ENCODE measurements at regions not wholly inside any gene's neighbourhood (a gene's known extent, or its start where the extent isn't known, plus 50 kb on each side); places are given as distances from the start of the nearest gene placed in this dataset.
"Not testable (repeated sequence)": the region's sequence is repeated elsewhere in the genome, so short reads cannot be mapped to it uniquely, and the experiment has no call there.

DNA sequence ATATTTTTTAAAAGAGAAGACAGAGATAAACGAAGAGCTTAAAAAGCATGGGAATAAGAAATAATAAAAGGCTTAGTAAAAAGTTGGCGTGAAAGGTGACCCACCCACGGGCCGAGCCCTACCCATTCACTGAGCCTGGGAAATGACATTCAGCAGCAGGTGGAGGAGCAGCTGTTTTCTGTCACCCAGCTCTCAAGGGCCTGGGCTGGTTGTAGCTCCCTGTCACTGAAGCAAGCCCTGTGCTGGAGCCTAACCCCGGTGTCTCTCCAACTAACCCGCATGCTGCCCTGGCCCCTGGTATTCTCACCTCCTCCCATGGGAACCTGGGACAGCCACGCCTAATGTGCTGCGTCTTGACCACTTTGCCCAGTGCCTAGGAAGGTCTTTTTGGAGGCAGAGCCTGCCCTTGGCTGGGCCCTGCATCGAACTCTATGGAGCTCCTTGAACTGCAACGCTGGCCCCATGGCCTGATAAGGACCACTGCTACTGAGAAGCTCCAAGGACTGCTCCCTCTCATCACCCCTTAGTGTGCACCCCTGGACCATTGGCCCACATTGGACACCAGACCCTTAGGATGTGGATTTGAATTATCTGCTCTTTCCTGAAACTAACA is 68.8 kb upstream of the IYD start:
- ATAC-seq (replicated peaks) (no peak), DNase-seq (no peak)
- Mint-ChIP-seq H3K4me3 (no peak overlapping the region), H3K4me1 (ENCODE audit: low read depth in 2 of 2) (peaks cover 6 to 9% of the 10 kb centered on the region in 2 donors), H3K27ac (no peak overlapping the region), H3K9me3 (peaks cover 2 to 8% of the 10 kb centered on the region in 2 donors), H3K36me3 (ENCODE audit: insufficient read depth) (peaks cover 3% of the 10 kb centered on the region), H3K27me3 (peaks cover 0 to 10% of the 10 kb centered on the region in 2 donors)

DNA sequence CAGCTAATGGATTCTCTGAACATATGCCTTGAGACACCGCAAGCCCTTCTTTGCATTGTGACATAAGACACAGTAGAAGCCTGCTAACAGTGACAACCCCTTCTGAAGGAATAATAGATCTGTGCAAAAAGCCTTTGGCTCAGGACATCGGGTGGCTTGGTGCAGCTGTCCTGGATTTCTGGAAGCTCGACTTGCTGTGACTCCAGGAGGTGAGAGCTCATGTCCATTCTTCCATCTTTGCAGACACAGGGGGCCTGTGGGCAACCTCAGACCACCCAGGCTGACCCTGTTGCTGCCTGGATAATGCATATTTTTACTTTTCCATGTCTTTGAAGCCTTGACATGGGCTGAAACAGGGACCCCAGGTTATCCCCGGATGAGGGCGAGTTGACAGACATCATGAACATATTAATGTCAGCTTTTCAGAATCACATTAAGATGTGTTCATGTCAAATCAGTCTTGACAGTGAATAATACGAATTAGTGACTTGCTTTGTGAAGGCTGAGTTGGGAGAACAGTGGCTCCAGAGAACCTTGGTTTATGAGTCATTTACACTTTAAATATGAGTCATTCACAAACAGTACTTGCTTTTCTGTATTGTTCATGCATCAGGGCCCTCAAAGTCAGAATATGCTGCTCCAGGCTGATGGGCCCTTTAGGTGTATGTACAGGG is 66.8 kb upstream of the IYD start:
- peaks cover 0 to 10% of the 10 kb centered on the region in 2 donors for H3K27me3 Mint-ChIP-seq
- H3K4me1 Mint-ChIP-seq (ENCODE audit: low read depth in 2 of 2), result peaks cover 6 to 9% of the 10 kb centered on the region in 2 donors
- no peak overlapping the region for H3K4me3 Mint-ChIP-seq
- DNase-seq (no peak), ATAC-seq (replicated peaks) (no peak)
- peaks cover 3% of the 10 kb centered on the region for H3K36me3 Mint-ChIP-seq (ENCODE audit: insufficient read depth)
- peaks cover 2 to 8% of the 10 kb centered on the region in 2 donors for H3K9me3 Mint-ChIP-seq
- peak overlapping the region in 1 of 2 donors; percentile 58 for H3K27ac Mint-ChIP-seq

GRCh38 chr6:150302520-150303176 is 66.2 kb upstream of the IYD start:
- DNase-seq (no peak), ATAC-seq (replicated peaks) (no peak)
- Mint-ChIP-seq H3K27ac (no peak overlapping the region), H3K27me3 (peaks cover 0 to 9% of the 10 kb centered on the region in 2 donors), H3K4me3 (no peak overlapping the region), H3K36me3 (ENCODE audit: insufficient read depth) (peaks cover 3% of the 10 kb centered on the region), H3K4me1 (ENCODE audit: low read depth in 2 of 2) (peaks cover 6 to 9% of the 10 kb centered on the region in 2 donors), H3K9me3 (peaks cover 1 to 4% of the 10 kb centered on the region in 2 donors)

GRCh38 chr6:150303256-150303655 is 65.6 kb upstream of the IYD start:
- Mint-ChIP-seq H3K9me3 (no peaks in the 10 kb centered on the region), H3K27me3 (peaks cover 0 to 3% of the 10 kb centered on the region in 2 donors), H3K4me1 (ENCODE audit: low read depth in 2 of 2) (peaks cover 6 to 9% of the 10 kb centered on the region in 2 donors), H3K4me3 (no peak overlapping the region), H3K27ac (no peak overlapping the region), H3K36me3 (ENCODE audit: insufficient read depth) (peaks cover 3% of the 10 kb centered on the region)
- ATAC-seq (replicated peaks), result no peak
- no peak for DNase-seq

- Mint-ChIP-seq H3K4me1 (ENCODE audit: low read depth in 2 of 2) (peaks cover 14 to 20% of the 10 kb centered on the region in 2 donors), H3K4me3 (no peak overlapping the region), H3K27ac (no peak overlapping the region), H3K36me3 (ENCODE audit: insufficient read depth) (peaks cover 5% of the 10 kb centered on the region), H3K27me3 (no peaks in the 10 kb centered on the region), H3K9me3 (no peaks in the 10 kb centered on the region)
- no peak for DNase-seq
- no peak for ATAC-seq (replicated peaks)
Measured at GRCh38 chr6:150304429-150304828, 64.4 kb upstream of the IYD start.

DNA sequence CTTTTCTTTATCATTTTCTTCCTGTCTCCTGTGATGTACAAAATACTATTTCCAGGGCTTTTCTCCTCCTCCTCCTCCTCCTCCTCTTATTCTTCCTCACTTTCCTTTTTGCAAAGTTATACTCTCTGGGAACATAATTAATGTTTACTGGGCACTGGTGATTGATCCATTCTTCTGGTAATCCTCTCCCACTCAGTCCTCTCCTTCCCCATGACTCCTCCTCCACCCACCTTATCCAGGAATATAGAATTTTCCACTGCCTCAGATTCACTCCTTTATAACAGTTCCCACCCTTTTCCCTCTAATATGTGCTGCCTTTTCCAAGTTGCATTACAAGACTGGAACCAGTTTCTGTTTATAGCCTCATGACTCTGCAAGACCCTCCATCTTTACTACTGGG is 62.5 kb upstream of the IYD start:
- no peak overlapping the region for H3K4me3 Mint-ChIP-seq
- DNase-seq, result no peak
- peaks cover 29 to 36% of the 10 kb centered on the region in 2 donors for H3K4me1 Mint-ChIP-seq (ENCODE audit: low read depth in 2 of 2)
- no peak for ATAC-seq (replicated peaks)
- H3K27me3 Mint-ChIP-seq, result no peaks in the 10 kb centered on the region
- no peaks in the 10 kb centered on the region for H3K9me3 Mint-ChIP-seq
- peaks cover 14% of the 10 kb centered on the region for H3K36me3 Mint-ChIP-seq (ENCODE audit: insufficient read depth)
- peak overlapping the region in 1 of 2 donors; percentile 83 for H3K27ac Mint-ChIP-seq

- Mint-ChIP-seq H3K9me3 (no peaks in the 10 kb centered on the region), H3K4me1 (ENCODE audit: low read depth in 2 of 2) (peaks cover 36 to 40% of the 10 kb centered on the region in 2 donors), H3K27me3 (no peaks in the 10 kb centered on the region), H3K27ac (peak overlapping the region; percentile 91 to 94), H3K36me3 (ENCODE audit: insufficient read depth) (peaks cover 15% of the 10 kb centered on the region), H3K4me3 (peak overlapping the region in 1 of 2 donors; percentile 46)
- ATAC-seq (replicated peaks) (no peak), DNase-seq (no peak)
Measured at GRCh38 chr6:150307520-150307919, 61.3 kb upstream of the IYD start.

GRCh38 chr6:150308812-150309645 is 59.8 kb upstream of the IYD start:
- Mint-ChIP-seq H3K4me3 (peak overlapping the region; percentile 57 to 68), H3K9me3 (no peaks in the 10 kb centered on the region), H3K27ac (peak overlapping the region; percentile 91 to 94), H3K27me3 (no peaks in the 10 kb centered on the region), H3K36me3 (ENCODE audit: insufficient read depth) (peaks cover 15% of the 10 kb centered on the region), H3K4me1 (ENCODE audit: low read depth in 2 of 2) (peaks cover 44 to 47% of the 10 kb centered on the region in 2 donors)
- ATAC-seq (replicated peaks) (no peak), DNase-seq (no peak)

DNA sequence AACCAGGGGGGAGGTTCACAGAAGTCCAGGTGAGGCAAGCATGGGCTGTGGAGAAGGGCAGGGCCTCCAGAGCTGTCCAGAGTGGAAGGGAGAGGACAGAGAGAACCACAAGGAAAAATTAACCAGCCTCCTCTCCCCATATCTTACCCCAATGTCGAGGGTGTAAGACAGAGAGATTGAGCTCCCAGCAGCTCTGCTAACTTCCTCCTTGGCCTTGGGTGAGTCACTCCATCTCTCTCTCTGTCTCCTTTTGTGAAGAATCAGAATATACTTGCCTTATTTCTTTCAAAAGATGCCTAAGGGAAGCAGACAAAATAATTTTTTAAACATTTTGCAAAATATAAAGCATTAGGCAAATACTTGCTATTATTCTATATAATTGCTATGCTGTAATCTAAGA is 58.3 kb upstream of the IYD start:
- Mint-ChIP-seq H3K9me3 (no peaks in the 10 kb centered on the region), H3K27me3 (no peaks in the 10 kb centered on the region), H3K36me3 (ENCODE audit: insufficient read depth) (peaks cover 15% of the 10 kb centered on the region), H3K4me1 (ENCODE audit: low read depth in 2 of 2) (peaks cover 44 to 51% of the 10 kb centered on the region in 2 donors), H3K27ac (peak overlapping the region; percentile 91 to 95), H3K4me3 (peak overlapping the region; percentile 70 to 74)
- ATAC-seq (replicated peaks) (peak; percentile 79), DNase-seq (peak; percentile 5 to 10 (median 9))

DNA sequence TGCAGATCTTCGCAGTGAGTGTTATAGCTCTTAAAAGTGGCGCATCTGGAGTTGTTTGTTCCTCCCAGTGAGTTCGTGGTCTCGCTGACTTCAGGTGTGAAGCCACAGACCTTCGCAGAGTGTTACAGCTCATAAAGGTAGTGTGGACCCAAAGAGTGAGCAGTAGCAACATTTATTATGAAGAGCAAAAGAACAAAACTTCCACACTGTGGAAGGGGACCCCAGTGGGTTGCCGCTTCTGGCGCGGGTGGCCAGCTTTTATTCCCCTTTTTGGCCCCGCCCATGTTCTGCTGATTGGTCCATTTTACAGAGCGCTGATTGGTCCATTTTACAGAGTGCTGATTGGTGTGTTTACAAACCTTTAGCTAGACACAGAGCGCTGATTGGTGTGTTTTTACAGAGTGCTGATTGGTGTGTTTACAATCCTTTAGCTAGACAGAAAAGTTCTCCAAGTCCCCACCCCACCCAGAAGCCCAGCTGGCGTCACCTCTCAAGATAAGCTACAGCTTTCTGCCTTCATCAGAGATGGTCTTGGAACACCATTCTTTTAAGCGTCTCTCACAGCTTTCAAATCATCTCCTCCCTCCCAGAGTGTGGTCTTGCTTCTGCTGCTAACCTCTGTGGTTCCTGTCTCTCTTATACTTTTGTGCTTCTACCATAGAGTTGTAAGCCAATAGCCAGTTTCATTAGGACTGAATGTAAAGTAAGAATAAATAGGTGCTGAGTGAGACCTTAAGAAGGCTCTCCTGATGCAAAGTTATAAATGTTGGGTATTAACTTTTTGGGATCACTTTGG is 57.5 kb upstream of the IYD start:
- H3K4me1 Mint-ChIP-seq (ENCODE audit: low read depth in 2 of 2), result peaks cover 44 to 51% of the 10 kb centered on the region in 2 donors
- ATAC-seq (replicated peaks) (peak; percentile 77), DNase-seq (peak; percentile 54 to 61 (median 55))
- peak overlapping the region; percentile 91 to 95 for H3K27ac Mint-ChIP-seq
- H3K36me3 Mint-ChIP-seq (ENCODE audit: insufficient read depth), result peaks cover 15% of the 10 kb centered on the region
- not testable (repeated sequence) for H3K27me3 Mint-ChIP-seq, H3K9me3 Mint-ChIP-seq
- peak overlapping the region; percentile 70 to 74 for H3K4me3 Mint-ChIP-seq

DNA sequence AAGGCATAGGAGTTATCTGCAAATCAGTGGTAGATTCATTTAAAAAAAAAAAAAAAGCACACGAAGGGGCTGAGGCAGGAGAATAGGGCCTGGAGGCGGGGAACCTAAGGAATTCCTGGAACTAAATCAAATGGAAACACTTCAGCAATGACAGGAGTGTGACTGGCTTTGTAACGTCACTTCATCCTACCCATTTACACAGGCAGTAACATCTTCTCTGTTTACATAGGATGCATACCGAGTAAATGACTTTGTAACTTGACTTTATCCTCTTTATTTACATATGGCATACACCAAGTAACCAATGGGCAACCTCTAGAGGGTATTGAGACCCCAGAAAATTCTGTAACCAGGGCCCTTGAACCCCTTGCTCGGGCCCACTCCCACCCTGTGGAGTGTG is 56.4 kb upstream of the IYD start:
- Mint-ChIP-seq H3K4me1 (ENCODE audit: low read depth in 2 of 2) (peaks cover 44 to 51% of the 10 kb centered on the region in 2 donors), H3K4me3 (peak overlapping the region; percentile 70 to 74), H3K27ac (peak overlapping the region; percentile 91 to 95), H3K9me3 (no peaks in the 10 kb centered on the region), H3K36me3 (ENCODE audit: insufficient read depth) (peaks cover 15% of the 10 kb centered on the region), H3K27me3 (no peaks in the 10 kb centered on the region)
- DNase-seq, result no peak
- no peak for ATAC-seq (replicated peaks)

DNA sequence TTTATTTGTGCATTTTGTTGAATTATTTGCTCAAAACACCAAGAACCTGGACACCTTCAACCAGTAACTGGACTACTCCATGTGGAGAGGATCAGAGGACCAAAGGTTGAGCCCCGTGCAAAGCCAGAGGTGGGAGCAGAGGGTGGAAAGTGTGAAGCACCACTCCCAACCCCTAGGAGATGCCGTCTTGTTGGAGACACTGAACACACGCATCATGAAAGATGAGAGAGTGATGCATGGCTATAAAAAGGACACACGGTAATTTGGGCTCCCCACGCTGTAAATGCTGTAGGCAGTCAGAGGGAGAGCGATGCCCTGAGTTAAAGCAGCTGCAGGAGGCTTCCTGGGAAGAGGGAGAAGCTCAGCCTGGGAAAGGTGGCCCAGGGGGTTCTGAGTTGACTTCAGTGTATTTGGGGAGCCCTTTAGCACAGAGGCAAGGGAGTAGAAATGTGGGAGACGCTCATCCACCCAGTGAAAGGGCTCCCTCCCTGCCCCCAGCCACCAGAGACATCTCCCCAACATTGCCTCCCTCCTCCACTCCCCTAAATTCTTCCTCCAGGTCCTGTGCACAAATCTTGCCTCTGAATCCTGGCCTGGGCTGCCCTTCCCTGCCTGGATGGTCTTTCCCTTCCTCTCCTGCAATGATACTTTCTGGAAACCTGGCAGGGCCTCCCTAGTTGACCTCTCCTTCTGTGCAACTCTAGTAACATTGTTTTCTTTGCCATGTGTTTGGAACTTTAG is 55.8 kb upstream of the IYD start:
- no peak overlapping the region for H3K27ac Mint-ChIP-seq
- H3K9me3 Mint-ChIP-seq, result no peaks in the 10 kb centered on the region
- peaks cover 44 to 51% of the 10 kb centered on the region in 2 donors for H3K4me1 Mint-ChIP-seq (ENCODE audit: low read depth in 2 of 2)
- ATAC-seq (replicated peaks), result no peak
- peaks cover 15% of the 10 kb centered on the region for H3K36me3 Mint-ChIP-seq (ENCODE audit: insufficient read depth)
- H3K4me3 Mint-ChIP-seq, result peak overlapping the region in 1 of 2 donors; percentile 43
- no peak for DNase-seq
- no peaks in the 10 kb centered on the region for H3K27me3 Mint-ChIP-seq

Measured in effector memory CD8-positive, alpha-beta T cell (primary cell).